GM12874 (cell line): ENCODE measurements at regions not wholly inside any gene's neighbourhood (a gene's known extent, or its start where the extent isn't known, plus 50 kb on each side); places are given as distances from the start of the nearest gene placed in this dataset.

Experiments
- CTCF ChIP-seq: IDR thresholded peaks from 2 replicates; pipeline ENCODE4 v1.5.1; 2011; ENCODE audit warnings: low read depth, mild to moderate bottlenecking, control low read depth, low read length, moderate library complexity; ENCODE audit not compliant: insufficient read depth

GRCh38 chr6:95071464-95071863, 505.9 kb upstream of the MANEA start:
- no peak for TF ChIP-seq CTCF

GRCh38 chr6:95078457-95078856, 498.9 kb upstream of the MANEA start:
- TF ChIP-seq CTCF, result no peak

- no peak for TF ChIP-seq CTCF
Measured at GRCh38 chr6:95081231-95081630, 496.1 kb upstream of the MANEA start.

- no peak for TF ChIP-seq CTCF
Measured at GRCh38 chr6:95081949-95082348, 495.4 kb upstream of the MANEA start.

- TF ChIP-seq CTCF, result no peak
Measured at GRCh38 chr6:95083506-95083905, 493.8 kb upstream of the MANEA start.

GRCh38 chr6:95084867-95085266, 492.5 kb upstream of the MANEA start:
- TF ChIP-seq CTCF, result no peak

GRCh38 chr6:95087394-95088097, 489.8 kb upstream of the MANEA start:
- no peak for TF ChIP-seq CTCF
